HG02840 (cell line): ENCODE measurements at regions not wholly inside any gene's neighbourhood (a gene's known extent, or its start where the extent isn't known, plus 50 kb on each side); places are given as distances from the start of the nearest gene placed in this dataset.

Experiments used
- ATAC-seq: cut with Tn5 transposase; IDR thresholded peaks from one replicate; pipeline ENCODE4 v1.9.1; 2021; ENCODE audit warnings: mild to moderate bottlenecking, moderate library complexity, moderate number of reproducible peaks; ENCODE audit not compliant: unreplicated experiment, low FRiP score

- no peak for ATAC-seq
Measured at GRCh38 chr12:58801986-58802385, 118.3 kb downstream of the LRIG3 start.

- no peak for ATAC-seq
Measured at GRCh38 chr12:58803908-58804307, 116.4 kb downstream of the LRIG3 start.

- ATAC-seq = no peak
Measured at GRCh38 chr12:58804749-58805148, 115.6 kb downstream of the LRIG3 start.

DNA sequence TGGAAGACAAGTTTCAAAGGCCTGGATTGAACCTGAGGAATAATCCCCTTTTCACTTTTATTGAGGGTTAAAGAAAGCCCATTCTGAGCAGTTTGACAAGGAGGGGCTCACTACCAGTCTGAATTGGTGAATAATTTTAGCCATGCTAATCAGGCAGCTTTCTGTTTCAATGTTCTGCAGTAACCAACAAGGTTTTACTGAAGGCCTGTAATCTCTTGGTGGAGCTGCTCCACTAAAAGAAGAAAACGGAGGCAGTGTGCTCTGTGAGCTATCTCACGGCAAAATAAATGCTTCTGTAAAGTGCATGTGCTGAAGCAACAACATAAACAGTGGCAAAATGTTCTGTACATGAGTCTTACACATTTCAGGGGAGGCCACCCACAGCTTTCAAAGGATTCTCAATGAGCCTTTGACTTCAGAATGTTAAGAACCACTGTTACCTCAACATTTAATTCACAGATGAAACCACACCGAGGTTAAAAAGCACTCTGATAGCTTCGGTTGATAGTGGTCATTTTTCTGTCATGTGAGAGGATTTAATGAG is 111.2 kb downstream of the LRIG3 start:
- ATAC-seq = no peak

GRCh38 chr12:58811346-58811745 is 109.0 kb downstream of the LRIG3 start:
- no peak for ATAC-seq

- no peak for ATAC-seq
Measured at GRCh38 chr12:58812214-58812613, 108.1 kb downstream of the LRIG3 start.

- ATAC-seq = no peak
Measured at GRCh38 chr12:58814036-58814435, 106.3 kb downstream of the LRIG3 start.

GRCh38 chr12:58815235-58815634 is 105.1 kb downstream of the LRIG3 start:
- ATAC-seq = no peak

GRCh38 chr12:58818546-58818945 is 101.8 kb downstream of the LRIG3 start:
- ATAC-seq = no peak

- no peak for ATAC-seq
Measured at GRCh38 chr12:58819345-58819744, 101.0 kb downstream of the LRIG3 start.

DNA sequence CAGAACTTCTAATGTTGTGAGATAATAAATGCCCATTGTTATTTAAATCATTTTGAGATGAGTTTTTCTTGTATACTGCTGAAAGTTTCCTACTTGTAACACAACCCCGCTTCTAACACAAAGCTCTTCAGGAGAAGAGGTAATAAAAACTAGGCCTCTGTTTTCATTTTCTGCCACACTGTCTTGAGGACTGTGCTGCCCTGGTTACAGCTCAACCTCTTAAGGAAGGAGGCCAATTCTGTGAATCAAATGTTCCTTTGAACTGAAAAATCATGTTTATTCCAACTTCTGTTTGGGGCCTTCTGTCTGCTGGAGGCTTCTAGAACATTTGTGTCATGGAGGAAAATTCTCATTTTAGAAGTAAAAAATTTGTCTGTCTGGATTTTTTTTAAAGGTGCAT is 100.3 kb downstream of the LRIG3 start:
- ATAC-seq = no peak
